Brain pericyte (primary cell): ENCODE measurements at regions not wholly inside any gene's neighbourhood (a gene's known extent, or its start where the extent isn't known, plus 50 kb on each side); places are given as distances from the start of the nearest gene placed in this dataset.

ENCODE experiments used
- DNase-seq: peaks from one replicate; pipeline ENCODE4 v3.0.0-alpha.2; 2012; ENCODE audit warnings: low read depth, low spot score

- no peak for DNase-seq
Measured at GRCh38 chr6:74115674-74116073, 419.7 kb downstream of the CD109 start.

GRCh38 chr6:74114428-74114827 is 418.4 kb downstream of the CD109 start:
- DNase-seq = no peak

- DNase-seq = no peak
Measured at GRCh38 chr6:74113901-74114300, 417.9 kb downstream of the CD109 start.

- no peak for DNase-seq
Measured at GRCh38 chr6:74103417-74103816, 407.4 kb downstream of the CD109 start.

- no peak for DNase-seq
Measured at GRCh38 chr6:74100719-74101287, 404.8 kb downstream of the CD109 start.

- no peak for DNase-seq
Measured at GRCh38 chr6:74096329-74096728, 400.3 kb downstream of the CD109 start.

GRCh38 chr6:74093361-74093760 is 397.4 kb downstream of the CD109 start:
- DNase-seq = no peak

- DNase-seq = no peak
Measured at GRCh38 chr6:74091794-74092157, 395.8 kb downstream of the CD109 start.

GRCh38 chr6:74091136-74091793 is 395.3 kb downstream of the CD109 start:
- peak; percentile 12 for DNase-seq

GRCh38 chr6:74087899-74088298 is 391.9 kb downstream of the CD109 start:
- DNase-seq = no peak

- DNase-seq = no peak
Measured at GRCh38 chr6:74075896-74076295, 379.9 kb downstream of the CD109 start.

GRCh38 chr6:74075323-74075722 is 379.3 kb downstream of the CD109 start:
- no peak for DNase-seq

- DNase-seq = no peak
Measured at GRCh38 chr6:74074645-74075044, 378.6 kb downstream of the CD109 start.

- no peak for DNase-seq
Measured at GRCh38 chr6:74073999-74074398, 378.0 kb downstream of the CD109 start.

GRCh38 chr6:74073429-74073828 is 377.4 kb downstream of the CD109 start:
- no peak for DNase-seq

GRCh38 chr6:74071214-74071613 is 375.2 kb downstream of the CD109 start:
- no peak for DNase-seq

- no peak for DNase-seq
Measured at GRCh38 chr6:74070711-74071110, 374.7 kb downstream of the CD109 start.

GRCh38 chr6:74070091-74070490 is 374.1 kb downstream of the CD109 start:
- DNase-seq = no peak

GRCh38 chr6:74069089-74069581 is 373.1 kb downstream of the CD109 start:
- DNase-seq = no peak

GRCh38 chr6:74066168-74066871 is 370.3 kb downstream of the CD109 start:
- peak; percentile 47 for DNase-seq

GRCh38 chr6:74065705-74066104 is 369.7 kb downstream of the CD109 start:
- DNase-seq = no peak

- no peak for DNase-seq
Measured at GRCh38 chr6:74063391-74063790, 367.4 kb downstream of the CD109 start.

- no peak for DNase-seq
Measured at GRCh38 chr6:74061201-74061600, 365.2 kb downstream of the CD109 start.
